ENCODE measurements at regions not wholly inside any gene's neighbourhood (a gene's known extent, or its start where the extent isn't known, plus 50 kb on each side); places are given as distances from the start of the nearest gene placed in this dataset.

- Histone ChIP-seq H3K4me1 (ENCODE audit: insufficient read depth) (peaks cover 54% of the 10 kb centered on the region), H2AFZ (no peak overlapping the region), H3K79me2 (replicated peaks; ENCODE audit: insufficient read depth) (no peaks in the 10 kb centered on the region), H3K36me3 (ENCODE audit: insufficient read depth) (no peaks in the 10 kb centered on the region), H3K9me2 (ENCODE audit: insufficient read depth) (0 out of 2 replicates have a peak, but pooled peaks cover 6% of the 10 kb centered on the region), H3K27me3 (ENCODE audit: insufficient read depth) (no peaks in the 10 kb centered on the region), H3K4me2 (peak overlapping the region; percentile 67), H4K20me1 (replicated peaks; ENCODE audit: insufficient read depth) (no peaks in the 10 kb centered on the region), H3F3A (replicated peaks; ENCODE audit: low read depth) (peaks cover 10% of the 10 kb centered on the region; the same call in 1 of the 2 replicates), H3K4me3 (no peak overlapping the region), H3K27ac (ENCODE audit: low read depth) (peak overlapping the region; percentile 91)
- H3K36me3 Mint-ChIP-seq (ENCODE audit: low read depth) = no peaks in the 10 kb centered on the region
- ATAC-seq (peak; percentile 38), DNase-seq (ENCODE audit: low spot score) (peak; percentile 36)
- H3K27ac Mint-ChIP-seq = peak overlapping the region; percentile 82
- H3K27me3 Mint-ChIP-seq (ENCODE audit: insufficient read depth, low read depth, poor library complexity) = peaks cover 17% of the 10 kb centered on the region
- H3K9me3 Mint-ChIP-seq = no peaks in the 10 kb centered on the region
- TF ChIP-seq POLR2AphosphoS5 (IDR thresholded peaks at IDR 0.05; ENCODE audit: low read depth) (no peak), CREB1 (CRISPR knock-in tag; IDR thresholded peaks at IDR 0.05; ENCODE audit: low read depth) (no peak), ZNF462 (CRISPR knock-in tag; IDR thresholded peaks at IDR 0.05) (no peak), ETS1 (IDR thresholded peaks at IDR 0.05) (no peak), ZNF331 (CRISPR knock-in tag; IDR thresholded peaks at IDR 0.05; ENCODE audit: low read depth) (no peak), EZH2phosphoT487 (IDR thresholded peaks at IDR 0.05; ENCODE audit: unreplicated experiment) (no peak), CTCF (conservative IDR thresholded peaks at IDR 0.05; ENCODE audit: low read depth in 2 of 2) (no peak), ZNF114 (CRISPR knock-in tag; IDR thresholded peaks at IDR 0.05) (no peak), EZH2 (IDR thresholded peaks at IDR 0.05; ENCODE audit: low read depth, unreplicated experiment) (no peak), NANOG (IDR thresholded peaks at IDR 0.05; ENCODE audit: borderline replicate concordance) (no peak), JUNB (IDR thresholded peaks at IDR 0.05; ENCODE audit: unreplicated experiment) (no peak), STAT1 (IDR thresholded peaks at IDR 0.05; ENCODE audit: unreplicated experiment) (no peak), REST (IDR thresholded peaks at IDR 0.05; ENCODE audit: unreplicated experiment) (no peak)
- H3K4me1 Mint-ChIP-seq = peaks cover 58% of the 10 kb centered on the region
- H3K4me3 Mint-ChIP-seq = peak overlapping the region; percentile 1; the same call in 1 of the 3 replicates
These were observed 521.6 kb downstream of the CD83 start for GRCh38 chr6:14638906-14639761.
